ENCODE measurements at regions not wholly inside any gene's neighbourhood (a gene's known extent, or its start where the extent isn't known, plus 50 kb on each side); places are given as distances from the start of the nearest gene placed in this dataset.

GRCh38 chr2:21754164-21754788, 630.5 kb downstream of the TDRD15 start:
- TF ChIP-seq CTCF (conservative IDR thresholded peaks at IDR 0.05 in 1 of 2, IDR thresholded peaks at IDR 0.05 in 1 of 2; ENCODE audit: low read depth in 1 of 2, low read length in 2 of 2) (peak; percentile 34 to 59), EZH2 (IDR thresholded peaks at IDR 0.05; ENCODE audit: low read length, missing control alignments) (no peak)
